ENCODE measurements at regions not wholly inside any gene's neighbourhood (a gene's known extent, or its start where the extent isn't known, plus 50 kb on each side); places are given as distances from the start of the nearest gene placed in this dataset.

DNA sequence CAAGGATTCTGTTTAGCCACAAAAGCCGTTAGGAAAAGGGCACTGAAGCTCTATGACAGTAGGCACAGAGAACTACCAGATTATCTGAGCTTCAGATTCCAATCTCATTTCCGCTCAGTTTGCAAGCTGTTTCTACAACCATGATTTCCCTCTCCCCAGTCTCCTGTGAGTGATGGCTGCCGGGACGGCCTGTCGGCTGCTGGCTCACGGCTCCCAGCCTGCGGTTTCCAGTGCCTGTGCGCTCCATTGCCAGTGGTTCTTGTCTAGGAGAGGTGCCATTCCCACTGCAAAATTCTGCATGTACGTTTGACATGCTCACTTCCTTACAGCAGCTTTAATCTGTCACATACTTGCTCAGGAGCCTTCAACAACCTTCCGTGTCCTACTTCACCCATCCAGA, 429.1 kb upstream of the FRG1 start:
- TF ChIP-seq, protein P1, sequence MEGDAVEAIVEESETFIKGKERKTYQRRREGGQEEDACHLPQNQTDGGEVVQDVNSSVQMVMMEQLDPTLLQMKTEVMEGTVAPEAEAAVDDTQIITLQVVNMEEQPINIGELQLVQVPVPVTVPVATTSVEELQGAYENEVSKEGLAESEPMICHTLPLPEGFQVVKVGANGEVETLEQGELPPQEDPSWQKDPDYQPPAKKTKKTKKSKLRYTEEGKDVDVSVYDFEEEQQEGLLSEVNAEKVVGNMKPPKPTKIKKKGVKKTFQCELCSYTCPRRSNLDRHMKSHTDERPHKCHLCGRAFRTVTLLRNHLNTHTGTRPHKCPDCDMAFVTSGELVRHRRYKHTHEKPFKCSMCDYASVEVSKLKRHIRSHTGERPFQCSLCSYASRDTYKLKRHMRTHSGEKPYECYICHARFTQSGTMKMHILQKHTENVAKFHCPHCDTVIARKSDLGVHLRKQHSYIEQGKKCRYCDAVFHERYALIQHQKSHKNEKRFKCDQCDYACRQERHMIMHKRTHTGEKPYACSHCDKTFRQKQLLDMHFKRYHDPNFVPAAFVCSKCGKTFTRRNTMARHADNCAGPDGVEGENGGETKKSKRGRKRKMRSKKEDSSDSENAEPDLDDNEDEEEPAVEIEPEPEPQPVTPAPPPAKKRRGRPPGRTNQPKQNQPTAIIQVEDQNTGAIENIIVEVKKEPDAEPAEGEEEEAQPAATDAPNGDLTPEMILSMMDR (conservative IDR thresholded peaks at IDR 0.05 in 1 of 2, IDR thresholded peaks at IDR 0.05 in 1 of 2; ENCODE audit: low read depth in 1 of 2, low read length in 2 of 2) = no peak
- no peak for TF ChIP-seq EZH2 (IDR thresholded peaks at IDR 0.05; ENCODE audit: low read length, missing control alignments)

All from fibroblast of lung (primary cell).